GM21717 (cell line): ENCODE measurements at regions not wholly inside any gene's neighbourhood (a gene's known extent, or its start where the extent isn't known, plus 50 kb on each side); places are given as distances from the start of the nearest gene placed in this dataset.

Experiments used
- ATAC-seq: cut with Tn5 transposase; IDR thresholded peaks from one replicate; pipeline ENCODE4 v1.9.1; 2021; ENCODE audit warnings: mild to moderate bottlenecking, moderate library complexity; ENCODE audit not compliant: unreplicated experiment

DNA sequence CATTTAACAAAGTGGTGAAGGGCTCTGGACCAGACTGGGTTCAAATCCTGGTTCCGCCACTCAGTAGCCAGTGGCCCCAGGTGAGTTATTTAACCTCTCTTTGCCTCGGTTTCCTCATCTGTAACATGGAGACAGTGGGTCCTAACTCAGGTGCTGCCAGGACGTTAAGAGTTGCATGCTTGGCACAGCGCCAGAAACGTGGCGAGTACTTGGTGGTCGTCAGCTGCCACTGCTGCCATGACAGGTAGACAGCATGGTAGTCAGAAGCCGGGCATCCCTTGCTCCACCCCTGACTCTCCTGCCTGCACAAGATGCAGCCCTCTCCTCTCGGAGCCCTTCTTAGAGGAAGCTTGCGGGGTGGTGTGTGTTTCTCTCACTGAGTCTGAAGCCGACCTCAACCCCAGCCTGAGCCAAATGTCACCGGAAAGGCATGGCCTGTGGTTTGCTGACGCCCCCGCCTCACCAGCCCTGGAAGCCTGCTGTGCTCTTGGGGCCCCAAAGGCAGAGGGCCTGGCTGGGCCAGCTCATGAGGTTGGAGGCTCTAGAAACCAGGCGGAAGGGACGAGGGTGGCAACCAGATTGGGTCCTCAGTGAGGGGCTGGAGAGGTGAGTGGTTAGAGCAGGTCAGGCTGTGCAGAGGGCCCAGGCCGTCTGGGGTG lies 160.8 kb upstream of the TLE3 start:
- ATAC-seq, result peak; percentile 51

DNA sequence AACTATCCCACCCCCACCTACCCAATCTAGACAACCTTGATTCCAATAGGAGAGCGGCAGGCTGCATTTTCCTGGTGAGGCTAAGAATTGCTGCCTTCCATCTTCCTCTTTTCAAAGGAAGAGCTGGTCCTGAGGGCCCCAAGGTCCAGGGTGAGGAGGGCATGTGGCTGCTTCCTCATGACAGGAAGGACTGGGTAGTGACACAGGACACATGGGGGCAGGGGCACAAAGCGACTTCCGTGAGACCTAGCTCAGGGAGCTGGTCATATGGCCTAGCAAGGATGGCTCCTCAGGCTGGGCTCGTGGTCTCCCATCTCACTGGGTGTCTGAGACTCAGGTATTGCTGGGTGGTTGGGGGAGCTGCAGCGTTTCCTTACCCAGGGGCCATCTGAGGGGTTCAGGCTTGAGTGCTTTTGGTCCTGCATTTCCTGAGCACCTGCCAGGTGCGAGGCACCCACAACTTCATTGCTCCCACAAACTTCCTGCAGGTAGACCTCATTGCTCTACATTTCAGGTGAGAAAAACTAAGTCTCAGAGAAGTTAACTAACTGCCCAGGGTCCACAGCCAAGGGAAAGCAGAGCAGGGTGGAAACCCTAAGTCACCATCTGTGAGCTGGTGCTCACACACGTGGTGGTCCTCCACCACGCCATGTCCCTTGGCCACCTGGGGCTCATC lies 160.0 kb upstream of the TLE3 start:
- ATAC-seq, result no peak

DNA sequence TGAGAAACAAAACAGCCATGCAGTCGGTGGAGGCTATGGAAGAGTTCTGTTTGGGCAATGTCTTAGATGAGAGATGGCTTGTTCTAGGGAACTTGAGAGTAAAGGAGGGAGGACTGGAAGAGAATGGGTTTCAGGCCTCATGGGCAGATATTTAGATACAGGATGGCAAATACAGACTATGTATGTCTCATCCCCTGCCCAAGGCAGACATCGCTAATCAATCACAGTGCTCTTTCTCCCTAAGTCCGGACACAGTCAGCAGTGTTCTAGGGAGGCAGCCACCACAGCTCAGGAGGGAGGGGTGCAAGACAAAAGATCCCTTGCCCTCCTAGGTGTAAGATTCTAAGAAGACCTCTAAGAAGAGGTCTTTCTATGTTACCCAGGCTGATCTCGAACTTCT lies 159.3 kb upstream of the TLE3 start:
- ATAC-seq, result no peak

DNA sequence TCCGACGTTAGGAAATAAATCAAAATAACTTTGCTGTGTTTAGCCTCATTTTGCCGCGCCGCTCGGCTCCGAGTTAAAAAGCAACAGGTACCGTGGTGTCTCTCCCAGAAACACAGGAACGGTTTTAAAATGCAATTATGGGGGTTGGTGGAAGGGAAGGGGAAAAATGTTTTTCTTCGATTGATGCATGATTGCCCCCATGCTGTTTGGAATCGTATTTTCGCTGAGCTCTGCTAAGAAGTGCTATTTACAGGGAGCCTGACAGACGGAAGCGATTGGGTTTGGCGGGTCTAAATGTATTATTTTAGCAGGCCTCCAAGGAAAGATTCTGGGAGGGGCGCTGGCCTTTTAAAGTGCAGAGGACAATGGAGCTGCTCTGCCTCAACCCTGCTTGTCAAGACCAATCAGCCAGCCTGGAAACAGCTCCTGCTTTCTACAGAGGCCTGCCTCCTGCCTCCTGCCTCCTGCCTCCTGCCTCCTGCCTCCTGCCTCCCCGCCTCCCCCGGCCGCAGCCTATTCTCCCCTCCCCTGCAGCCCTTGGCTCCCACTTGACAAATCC lies 156.7 kb upstream of the TLE3 start:
- no peak for ATAC-seq

DNA sequence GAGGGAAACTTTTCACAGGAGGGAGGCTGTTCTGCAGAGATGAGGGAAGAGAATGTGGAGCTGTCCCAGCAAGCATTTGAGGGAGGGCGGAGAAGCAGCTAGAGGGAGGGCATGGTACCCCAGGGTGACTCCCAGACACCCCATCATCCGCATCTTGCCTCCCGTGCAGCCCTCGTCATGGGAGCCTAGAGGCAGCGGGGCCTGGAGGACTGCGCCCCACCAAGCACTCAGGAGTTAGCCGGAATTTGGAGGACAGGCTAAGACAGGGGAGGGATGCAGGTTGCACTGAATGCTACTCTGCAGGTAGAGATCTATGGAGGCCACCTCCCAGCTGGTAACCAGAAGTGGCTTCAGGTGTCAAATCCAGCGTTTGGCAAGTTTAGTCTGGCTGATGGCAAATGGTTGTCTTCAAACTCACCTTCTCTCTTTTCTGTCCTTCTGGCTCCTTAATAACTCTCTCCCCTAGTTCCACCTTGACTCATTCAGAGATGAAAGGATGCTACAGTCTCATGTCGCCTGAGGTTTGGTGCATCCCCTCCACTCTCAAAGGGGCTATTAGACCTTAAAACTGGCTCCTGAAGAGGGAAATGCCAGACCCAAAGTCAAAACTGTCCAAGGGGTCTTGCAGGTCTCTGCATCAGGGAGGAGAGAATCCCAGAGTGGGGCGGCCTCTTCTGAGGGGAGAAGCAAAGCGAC lies 155.9 kb upstream of the TLE3 start:
- ATAC-seq, result no peak

DNA sequence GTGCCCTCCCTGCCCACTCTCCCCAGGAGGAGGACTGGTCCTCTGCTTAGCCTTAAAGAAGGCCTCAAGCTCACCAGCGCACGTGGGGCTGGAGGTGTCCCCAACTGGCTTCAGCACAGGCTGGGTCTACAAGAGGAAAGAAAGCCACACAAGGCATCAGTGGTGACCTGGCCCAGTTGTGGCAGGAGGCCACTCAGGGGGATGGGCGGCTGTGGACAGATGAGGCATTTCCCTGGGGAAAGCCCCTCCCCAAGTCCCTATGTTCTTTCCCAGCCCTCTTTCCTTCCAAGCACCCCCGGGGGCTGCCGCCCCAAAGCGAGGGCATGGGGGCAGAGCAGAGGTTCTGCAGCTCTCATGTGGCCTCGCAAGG lies 155.2 kb upstream of the TLE3 start:
- no peak for ATAC-seq

DNA sequence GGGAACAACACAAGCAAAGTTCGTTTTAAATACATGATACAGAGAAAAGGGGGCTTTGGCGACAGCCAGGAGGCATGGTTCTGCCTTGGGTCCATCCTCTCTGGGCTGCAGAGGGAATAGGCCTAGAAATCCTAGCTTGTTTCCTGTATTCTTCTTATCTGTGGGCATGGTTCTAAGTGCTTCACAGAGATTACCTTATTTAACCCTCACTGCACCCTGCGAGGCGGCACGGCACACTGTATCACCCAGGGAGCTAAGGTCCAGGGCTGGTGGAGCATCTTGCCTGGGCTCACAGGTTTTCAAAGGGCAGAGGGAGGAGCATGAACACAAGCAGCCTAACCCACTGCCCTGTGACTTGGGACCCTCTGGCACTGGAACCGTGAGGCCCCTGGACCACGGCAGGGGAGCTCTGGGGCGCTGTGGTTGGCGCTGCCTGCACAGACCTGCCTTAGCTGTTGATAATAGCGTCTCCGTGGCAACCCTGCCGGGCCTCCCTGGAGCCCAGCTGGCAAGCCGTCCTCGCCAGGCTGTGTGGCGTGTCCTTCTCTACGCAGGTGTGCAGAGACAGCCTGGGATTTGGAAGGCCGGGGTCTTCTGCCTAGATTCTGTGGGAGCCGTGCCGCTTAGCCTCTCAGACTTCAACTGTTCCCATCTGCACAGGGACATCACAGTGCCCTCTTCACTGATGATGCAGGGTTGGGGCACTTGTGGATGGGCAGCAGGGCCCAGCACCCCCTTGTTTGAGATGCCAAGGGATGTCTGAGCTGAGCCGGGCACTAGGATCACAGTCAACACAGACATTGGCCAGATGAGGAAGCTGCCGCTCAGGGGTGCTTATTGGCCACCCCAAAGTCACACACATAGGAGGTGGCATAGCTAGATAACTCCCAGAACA lies 154.6 kb upstream of the TLE3 start:
- ATAC-seq, result no peak

DNA sequence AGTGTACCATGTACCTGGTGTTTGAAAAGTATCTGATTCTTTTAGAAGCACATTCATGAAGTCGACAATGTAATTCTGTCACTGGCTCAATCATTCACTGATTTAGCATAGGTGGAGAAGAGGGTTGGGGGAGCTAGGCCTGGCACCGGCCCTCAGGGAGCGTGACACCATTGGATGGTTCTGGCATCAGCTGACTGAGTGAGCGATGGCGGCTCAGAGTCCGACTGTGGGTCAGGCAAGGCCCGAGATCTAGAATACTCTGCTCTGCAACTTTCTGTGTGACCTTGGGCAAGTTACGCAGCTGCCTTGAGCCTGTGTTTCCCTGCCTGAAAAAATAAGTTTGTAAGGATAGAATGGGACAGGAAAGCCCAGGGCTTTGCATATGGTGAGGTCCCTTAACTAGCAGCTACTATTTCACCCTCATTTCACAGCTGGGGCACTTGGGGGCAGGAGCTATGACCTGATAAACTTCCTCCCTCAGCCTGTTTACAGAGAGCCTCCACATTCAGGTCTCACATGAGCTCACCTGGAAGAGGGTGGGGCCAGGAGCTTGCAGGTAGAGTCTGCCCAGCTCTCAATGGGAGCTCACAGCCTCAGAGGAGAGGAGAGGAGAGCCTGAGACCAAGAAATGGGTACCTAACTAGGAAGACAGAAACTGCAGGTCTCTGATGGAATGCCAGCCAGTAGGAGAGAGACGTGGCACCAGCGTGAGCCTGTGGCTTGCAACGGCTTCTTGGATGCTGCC lies 153.7 kb upstream of the TLE3 start:
- no peak for ATAC-seq

DNA sequence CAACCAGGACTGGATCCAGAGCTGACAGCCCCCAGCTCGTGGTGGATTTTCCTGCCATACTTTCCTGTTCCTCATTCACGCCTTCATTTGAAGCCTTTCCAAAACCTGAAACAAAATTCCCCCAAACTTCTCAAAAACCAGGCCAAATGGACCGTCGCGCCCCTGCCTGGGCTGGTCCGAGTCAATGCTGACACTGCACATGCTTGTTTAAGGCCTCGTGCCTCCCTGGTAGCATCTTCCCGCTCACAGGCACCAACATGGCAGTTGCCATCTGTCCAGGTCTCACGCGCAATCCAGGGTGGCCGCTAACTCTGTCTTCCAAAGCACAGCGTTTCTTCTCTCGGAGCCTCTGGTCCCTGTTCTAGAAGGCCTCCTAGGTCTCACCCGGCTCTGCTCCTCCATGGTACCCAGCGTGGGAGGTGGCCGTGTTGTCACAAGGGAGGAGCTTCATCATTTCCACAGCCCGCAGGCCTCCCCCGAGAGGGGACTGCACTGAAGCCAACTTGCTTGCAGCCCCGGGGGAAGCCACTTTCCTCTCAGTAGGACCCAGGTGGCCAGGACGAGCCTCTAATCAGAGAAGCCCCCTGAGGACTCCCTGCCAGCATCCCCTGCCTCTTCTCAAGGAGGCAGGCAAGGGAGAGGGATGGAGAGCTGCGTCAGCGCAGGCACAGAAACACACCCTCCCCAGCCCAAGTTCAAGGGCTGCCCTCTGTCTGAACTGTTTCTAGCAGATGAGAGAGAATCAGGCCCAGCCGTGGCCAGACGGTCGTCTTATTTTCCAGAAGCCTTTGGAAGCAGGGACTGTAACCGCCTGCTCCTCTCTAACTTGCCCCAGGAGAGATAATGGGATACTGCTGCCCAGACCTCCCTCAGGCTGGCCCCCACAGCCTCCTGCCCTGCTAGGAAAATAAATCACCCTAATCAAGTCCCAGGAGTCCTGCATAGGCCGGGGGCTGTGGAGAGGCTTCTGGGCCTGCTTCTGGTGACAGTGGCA lies 152.8 kb upstream of the TLE3 start:
- no peak for ATAC-seq

DNA sequence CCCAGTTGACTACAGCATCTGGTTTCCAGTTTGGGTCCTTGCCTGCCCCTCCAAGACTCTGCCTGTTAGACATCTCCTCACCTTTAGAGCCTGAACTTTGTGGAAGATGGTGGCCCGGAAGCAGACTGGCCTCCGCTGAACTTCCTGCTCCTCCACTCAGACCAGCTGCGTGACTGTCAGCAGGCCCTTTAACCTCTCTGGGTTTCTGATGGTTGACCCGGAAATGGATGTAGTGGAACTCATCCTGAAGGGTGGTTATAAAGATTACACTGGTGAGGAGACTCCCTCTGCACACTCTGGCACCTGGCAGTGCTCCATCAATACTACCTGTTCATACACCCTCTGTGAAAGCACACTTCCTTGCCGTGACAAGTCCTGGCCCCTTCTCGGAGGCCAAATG lies 151.9 kb upstream of the TLE3 start:
- no peak for ATAC-seq

DNA sequence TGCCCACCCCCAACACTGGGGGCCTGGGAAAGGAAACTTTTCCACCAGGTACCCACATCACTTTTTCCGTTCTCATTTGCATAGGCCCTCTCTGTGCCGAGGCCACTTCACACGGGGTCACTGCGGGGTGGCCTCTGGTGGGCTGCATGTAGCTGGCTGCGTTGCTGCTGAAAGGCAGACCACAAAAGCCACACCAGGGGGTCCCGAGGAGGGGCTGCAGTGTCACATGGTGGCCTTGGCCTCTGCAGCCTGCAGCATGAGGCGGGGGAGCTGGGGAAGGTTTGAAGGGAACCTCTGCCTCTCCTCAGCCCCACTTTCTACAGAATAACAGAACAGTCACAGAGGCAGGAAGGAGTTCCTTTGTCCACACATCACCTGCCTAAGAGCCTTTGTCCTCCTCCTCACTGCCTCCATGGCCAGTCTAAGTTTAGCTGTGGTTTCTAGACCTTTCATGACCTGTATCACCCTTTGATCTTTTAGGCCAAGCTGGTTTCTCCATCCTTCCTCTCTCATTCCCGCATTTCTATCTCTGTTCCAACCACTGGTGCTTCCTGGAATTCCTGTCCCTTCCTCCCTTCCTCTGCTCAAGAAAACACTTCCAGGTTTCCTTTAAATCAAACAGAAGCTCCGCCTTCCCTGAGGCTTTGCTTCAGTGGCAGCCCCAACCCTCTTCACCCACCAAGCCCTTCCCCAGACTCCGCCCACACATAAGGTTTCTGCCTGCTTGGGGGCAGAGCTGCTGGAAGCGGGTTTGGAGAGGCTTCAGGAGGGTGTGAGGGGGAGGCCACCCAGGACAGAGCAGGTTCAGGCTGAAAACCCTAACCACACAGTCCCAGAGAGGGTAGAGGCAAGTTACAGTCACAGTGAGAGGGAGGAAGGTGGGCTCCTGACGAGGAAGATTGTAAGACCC lies 150.7 kb upstream of the TLE3 start:
- ATAC-seq, result no peak

DNA sequence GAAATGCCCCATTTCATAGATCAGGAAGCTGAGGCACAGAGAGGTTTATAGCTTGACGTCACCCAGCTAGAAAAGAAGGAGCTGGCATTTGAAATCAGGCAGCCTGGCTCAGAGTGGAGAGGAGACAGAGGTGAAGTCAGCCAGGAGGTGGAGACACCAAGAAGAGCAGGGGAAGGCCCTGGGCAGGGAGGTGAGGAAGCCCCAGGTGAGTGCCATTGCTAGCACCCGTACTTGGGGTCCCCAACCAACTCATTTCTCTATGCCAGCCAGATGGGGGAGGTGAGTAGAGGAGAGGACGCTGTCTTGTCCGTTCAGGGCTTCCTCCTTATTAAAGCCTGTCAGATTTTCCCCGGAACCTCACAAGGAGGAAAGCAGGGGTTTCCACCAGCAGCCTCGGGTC lies 149.6 kb upstream of the TLE3 start:
- no peak for ATAC-seq

DNA sequence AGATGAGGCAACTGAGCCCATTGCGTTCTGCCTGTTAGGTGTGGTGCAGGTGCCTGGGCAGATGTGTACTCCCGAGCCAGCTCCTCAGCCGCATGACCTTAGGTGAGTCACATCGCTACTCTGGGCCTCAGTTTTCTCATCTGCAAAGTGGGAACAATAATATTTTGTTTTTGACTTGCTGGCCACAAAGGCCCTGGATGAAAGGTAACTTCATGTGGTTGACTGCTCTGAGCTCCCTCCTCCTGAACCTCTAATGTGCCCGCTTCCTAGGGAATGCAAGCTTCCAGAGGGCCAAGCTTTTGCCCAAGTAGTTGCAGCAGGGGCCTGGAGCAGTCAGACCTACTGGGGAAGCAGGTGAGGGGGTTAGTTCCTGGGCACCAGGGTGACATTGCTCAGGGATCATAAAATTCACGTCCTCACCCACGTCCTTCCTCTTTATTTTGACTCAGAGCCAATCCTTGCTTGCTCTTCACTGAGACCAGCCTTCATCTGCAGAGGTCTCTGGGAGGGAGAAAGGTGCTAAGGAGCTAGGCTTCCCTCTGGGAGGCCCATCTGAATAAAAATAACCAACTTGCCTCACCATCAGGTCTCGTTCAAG lies 149.0 kb upstream of the TLE3 start:
- no peak for ATAC-seq

DNA sequence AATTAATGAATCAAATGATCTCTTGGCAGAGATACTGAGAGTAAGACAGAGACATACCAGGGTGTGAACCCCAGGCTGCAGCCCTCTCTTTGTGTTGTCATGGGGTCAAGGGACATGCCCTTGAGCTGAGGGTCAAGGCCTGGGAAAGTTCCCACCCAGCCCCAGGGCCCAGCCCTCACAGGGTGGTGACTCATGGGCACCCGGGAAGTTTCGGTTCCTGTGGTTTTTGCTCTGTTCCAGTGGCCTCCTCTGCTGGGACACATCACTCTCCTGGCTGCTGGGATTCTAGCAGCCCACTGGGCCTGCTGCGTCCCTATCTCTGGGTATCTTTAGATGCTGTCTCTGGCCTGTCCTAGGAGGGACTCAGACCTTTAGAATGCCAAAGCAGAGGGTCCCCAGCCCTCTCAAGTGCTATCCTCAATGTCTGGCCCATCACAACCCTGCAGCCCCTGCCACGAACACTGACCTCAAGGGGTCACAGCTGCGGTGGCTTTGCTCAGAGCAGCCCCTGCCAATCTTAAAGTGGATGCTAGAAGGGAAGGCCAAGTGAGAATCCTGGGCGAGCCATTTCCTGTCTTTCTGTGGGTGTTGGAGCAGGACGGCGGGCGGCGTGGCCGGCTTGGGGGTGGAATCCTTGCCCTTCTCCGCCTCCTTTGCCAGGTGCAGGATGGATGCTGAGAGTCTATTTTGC lies 148.4 kb upstream of the TLE3 start:
- no peak for ATAC-seq

DNA sequence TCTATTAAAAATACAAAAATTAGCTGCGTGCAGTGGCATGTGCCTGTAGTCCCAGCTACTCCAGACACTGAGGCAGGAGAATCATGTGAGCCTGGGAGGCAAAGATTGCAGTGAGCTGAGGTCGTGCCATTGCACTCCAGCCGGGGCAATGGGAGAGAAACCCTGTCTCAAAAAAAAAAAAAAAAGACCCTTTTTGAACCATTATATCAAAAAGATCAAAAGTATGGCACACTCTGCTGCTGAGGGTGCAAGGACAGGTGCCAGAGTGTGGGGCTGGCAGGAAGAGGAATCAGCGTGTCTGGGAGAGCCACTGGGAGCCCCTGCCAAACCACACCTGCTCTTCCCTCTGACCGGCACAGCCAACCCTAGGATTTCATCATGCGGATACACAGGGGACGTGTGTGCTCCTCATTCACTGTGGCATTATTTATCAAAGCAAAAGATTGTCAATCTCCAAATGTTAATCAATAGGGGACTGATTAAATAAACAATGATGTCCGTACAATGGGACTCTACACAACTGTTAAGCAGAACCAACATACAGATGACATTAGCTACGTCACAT lies 147.3 kb upstream of the TLE3 start:
- no peak for ATAC-seq

DNA sequence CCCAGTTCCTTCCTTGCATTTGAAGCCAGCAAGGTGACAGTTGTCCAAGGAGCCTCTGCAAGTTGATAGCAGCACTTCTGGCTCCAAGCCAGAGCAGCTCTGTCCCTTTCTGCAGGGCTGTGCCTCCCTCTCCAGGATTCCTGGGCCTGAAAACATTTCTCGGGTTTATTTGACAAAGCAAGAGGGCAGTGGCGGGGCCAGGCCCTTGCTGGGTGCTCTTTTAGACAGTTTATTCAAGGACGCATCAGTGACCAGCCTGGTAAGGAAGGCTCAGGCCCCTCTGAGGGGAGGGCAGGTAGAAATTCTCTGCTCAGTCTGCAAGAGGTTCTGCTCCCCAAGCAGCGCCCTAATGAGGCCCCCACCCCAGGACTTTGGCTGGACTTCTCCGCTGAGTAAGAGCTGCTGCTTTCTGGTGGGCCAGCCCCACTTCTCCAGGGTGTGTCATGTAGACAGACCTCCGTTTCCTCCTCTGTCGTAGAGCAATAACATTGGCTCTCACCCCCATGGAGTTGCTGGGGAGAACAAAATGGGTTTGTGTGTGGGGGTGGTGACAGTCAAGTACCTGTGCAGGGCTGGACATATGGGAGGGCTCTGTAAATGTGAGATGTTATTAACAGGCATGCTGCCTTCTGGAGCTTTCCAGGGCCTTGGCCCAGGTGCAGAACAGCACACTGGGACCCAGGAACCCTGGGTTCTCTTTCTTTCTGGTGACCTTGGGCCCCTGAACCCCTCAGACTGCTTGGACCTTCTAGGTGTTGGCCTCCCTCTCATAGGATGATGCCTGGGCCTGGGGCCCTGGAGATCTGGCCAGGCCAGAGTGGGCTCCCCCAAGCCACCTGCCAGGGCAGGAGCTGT lies 146.2 kb upstream of the TLE3 start:
- ATAC-seq, result no peak
